HG03354 (cell line): ENCODE measurements at regions not wholly inside any gene's neighbourhood (a gene's known extent, or its start where the extent isn't known, plus 50 kb on each side); places are given as distances from the start of the nearest gene placed in this dataset.
"Not testable (repeated sequence)": the region's sequence is repeated elsewhere in the genome, so short reads cannot be mapped to it uniquely, and the experiment has no call there.

Experiments
- ATAC-seq: cut with Tn5 transposase; IDR thresholded peaks from one replicate; pipeline ENCODE4 v1.9.1; 2021; ENCODE audit warnings: mild to moderate bottlenecking; ENCODE audit not compliant: unreplicated experiment, poor library complexity, severe bottlenecking

GRCh38 chr18:22827216-22827615 lies 105.9 kb upstream of the RBBP8 start:
- ATAC-seq: no peak

DNA sequence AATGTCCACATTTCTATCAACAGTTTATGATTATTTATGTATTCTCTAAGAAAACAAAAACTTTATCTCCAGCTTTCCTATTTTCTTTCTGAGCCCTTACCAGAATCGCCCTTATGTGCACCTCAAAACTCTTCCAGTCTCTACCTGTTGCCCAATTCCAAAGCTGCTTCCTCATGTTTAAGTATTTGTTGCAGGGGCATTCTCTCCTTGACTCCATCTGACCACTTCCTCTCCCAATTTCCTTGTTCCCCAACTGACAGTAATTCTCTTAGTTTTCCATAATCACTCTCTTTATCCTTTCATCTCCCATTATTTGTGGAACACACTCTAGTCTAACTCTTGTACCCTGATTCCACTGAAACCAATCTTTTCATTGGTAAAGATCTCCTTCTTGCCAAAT lies 105.4 kb upstream of the RBBP8 start:
- no peak for ATAC-seq

DNA sequence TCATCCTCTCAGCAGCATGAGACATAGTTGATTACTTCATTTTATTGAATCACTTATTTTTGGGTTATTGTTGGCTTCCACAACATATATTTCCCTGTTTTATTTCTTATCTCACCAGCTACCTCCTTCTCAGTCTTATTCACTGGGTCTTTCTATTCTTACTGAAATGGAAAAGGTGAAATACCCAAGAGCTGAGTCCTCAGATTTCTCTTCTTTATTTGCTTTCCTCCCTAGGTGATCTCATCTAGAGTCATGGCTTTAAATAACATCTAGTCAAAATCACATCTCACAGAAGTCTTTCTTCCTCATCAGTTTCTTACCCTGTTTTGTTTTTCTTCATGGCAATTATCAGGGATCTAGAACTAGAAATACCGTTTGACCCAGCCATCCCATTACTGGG lies 105.0 kb upstream of the RBBP8 start:
- no peak for ATAC-seq

- ATAC-seq: not testable (repeated sequence)
Measured at GRCh38 chr18:22828583-22828982, 104.5 kb upstream of the RBBP8 start.

- no peak for ATAC-seq
Measured at GRCh38 chr18:22829781-22830180, 103.3 kb upstream of the RBBP8 start.

GRCh38 chr18:22830511-22830910 lies 102.6 kb upstream of the RBBP8 start:
- no peak for ATAC-seq

- no peak for ATAC-seq
Measured at GRCh38 chr18:22831441-22831904, 101.7 kb upstream of the RBBP8 start.

- no peak for ATAC-seq
Measured at GRCh38 chr18:22836932-22837331, 96.2 kb upstream of the RBBP8 start.

DNA sequence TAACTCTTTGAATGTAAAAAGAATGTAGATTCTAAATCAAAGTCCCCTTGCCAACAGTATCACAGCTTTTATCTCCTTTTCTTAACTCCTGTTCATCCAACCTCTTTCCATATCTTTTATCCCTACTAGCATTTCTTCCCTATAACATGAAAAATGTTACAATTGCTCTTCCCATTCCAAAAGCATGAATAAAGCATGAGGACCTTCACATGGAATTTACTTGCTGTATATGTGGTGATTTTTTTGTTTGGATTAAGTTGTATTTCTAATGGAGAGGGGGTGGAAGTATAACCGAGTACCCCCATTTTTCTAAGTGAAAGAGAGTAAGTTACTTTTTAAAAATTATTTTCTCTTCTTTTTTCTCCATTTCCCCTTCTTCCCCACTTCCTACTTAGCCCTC lies 94.9 kb upstream of the RBBP8 start:
- no peak for ATAC-seq

GRCh38 chr18:22838639-22839277 lies 94.4 kb upstream of the RBBP8 start:
- ATAC-seq: peak; percentile 79

GRCh38 chr18:22839340-22839821 lies 93.7 kb upstream of the RBBP8 start:
- no peak for ATAC-seq

DNA sequence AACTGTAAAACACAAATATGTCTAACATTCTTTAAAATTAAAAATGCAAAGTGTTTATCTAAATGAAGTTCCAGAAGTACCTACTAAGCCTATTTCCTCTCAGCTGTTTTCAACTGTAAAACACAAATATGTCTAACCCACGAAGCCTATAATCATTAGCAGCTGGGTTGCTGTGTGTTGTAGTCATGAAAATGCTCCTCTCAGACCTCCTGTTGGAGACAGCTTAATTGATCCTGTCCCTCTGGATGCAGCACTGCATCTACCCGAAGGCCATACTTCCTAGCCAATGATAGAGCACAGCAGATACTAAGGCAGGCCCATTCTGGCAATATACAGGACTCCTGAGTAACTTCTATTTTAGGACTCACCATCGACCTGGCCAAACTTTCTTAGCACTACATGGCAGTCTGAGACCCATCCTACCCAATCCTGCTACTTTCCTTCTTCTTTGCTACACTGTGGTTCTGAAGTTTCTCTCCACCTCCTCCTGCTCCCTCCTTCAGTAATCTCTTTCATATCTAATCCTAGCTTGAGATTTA lies 92.5 kb upstream of the RBBP8 start:
- no peak for ATAC-seq

- ATAC-seq: no peak
Measured at GRCh38 chr18:22841840-22842239, 91.3 kb upstream of the RBBP8 start.

- ATAC-seq: no peak
Measured at GRCh38 chr18:22844190-22844589, 88.9 kb upstream of the RBBP8 start.

DNA sequence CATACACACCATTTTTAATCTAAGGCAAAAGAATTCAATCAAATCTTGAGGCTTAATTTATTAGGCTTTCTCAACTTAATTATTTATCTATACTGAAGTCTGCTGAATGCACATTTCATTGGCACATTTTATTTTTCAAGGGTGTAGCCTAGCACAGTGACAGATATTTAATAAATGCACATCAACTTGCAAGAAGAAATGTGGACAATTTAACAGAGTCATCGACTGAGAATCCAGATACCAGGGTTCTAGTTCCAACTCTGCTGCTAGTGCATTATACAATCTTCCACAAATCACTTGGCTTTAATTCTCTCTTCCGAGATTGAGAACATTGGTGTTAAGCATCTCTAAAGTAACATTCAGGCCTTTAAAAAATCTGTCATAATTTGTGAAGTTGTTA lies 88.5 kb upstream of the RBBP8 start:
- ATAC-seq: no peak

DNA sequence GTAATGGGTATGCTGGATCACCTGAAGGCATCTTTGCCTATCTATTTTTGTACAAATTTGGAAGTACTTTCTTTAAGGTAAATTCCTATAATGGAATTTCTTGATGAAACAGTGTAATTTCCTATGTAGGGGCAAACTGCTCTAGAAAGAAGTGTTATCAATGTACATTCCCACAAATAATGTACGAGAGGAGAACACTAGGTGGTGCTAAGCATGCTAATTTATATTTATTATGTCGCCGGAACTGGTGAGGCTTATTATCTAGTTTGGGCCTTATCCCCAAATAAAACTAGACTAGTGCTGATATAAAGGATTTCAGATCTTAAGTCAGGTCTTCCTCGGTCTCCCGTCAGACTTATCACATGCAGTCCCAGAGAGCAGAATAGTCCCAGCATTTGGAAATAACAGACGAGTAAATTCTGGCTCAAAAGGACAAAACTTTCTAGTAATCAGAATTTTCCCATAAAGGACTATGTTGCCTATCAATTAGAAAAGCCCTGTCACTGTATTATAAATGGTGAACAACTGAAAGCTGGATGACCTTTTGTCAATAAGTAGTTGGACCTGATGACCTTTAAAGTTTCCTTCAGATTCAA lies 86.9 kb upstream of the RBBP8 start:
- ATAC-seq: no peak

- no peak for ATAC-seq
Measured at GRCh38 chr18:22846697-22847096, 86.4 kb upstream of the RBBP8 start.

DNA sequence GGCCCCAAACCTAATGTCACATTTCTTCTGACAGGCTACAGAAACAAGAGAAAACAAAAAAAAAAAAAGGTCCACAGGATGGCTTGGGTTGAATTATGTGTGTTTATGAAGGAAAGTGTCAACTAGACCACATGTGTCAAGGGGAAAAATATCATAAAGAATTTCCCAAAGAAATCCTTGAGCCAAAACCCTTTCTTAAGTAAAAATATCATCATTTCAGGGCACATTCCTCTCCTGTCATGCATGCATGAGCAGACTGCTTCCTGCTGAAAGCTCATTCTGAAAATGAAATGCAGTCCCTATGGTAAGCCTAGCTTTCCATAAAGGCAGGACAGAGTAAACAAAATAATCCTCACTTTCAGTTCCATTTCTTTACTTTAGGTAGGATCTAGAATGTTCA lies 85.7 kb upstream of the RBBP8 start:
- ATAC-seq: no peak

DNA sequence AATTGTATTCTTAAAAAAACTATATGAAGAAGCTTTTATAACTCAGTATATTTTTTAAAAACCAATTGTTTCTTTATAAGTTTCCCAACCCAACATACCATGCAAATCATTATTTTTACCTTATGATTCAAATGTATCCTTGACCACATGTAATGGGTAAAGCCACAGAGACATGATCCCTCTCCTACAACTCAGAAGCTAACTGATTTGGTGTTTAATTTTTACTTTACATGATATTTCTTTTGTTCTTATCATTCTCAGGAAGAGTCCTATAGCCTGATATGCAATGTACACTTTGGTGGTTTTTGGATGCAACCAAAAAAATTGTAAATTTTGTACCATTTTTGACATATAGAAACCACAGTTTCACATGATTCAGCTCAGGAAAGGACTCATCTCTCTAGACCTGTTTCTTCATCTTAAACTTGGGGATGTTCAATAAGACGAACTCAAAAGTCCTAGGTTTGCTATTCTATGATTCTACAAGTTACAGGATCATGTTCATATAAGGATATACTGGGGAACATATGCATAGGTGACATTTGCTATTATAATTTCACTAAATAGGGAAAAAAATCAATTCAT lies 85.2 kb upstream of the RBBP8 start:
- ATAC-seq: no peak

GRCh38 chr18:22848615-22849014 lies 84.5 kb upstream of the RBBP8 start:
- ATAC-seq: no peak

DNA sequence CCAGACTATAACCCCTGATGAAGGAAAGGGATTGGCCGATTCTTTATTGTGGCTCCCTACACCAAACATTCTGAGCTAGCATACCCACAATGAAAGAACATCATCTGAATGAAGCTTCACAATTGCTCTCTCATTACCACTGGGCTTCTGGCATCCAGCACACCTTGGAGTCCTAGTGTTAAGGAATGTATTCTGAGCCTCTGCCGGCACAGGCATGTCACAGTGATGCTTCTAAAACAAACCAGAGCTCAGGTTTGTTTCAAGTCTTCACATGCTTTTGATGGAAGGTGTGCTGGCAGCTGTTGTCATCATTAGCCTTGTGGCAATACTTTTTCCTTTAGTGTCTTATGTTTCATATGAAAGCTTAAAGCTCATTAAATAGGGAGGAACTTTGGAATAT lies 76.3 kb upstream of the RBBP8 start:
- no peak for ATAC-seq
